SKM-1 (cell line): ENCODE measurements at regions not wholly inside any gene's neighbourhood (a gene's known extent, or its start where the extent isn't known, plus 50 kb on each side); places are given as distances from the start of the nearest gene placed in this dataset.
"Not testable (repeated sequence)": the region's sequence is repeated elsewhere in the genome, so short reads cannot be mapped to it uniquely, and the experiment has no call there.

Experiments used
- DNase-seq: peaks from one replicate; lab custom pipeline; 2025; ENCODE audit not compliant: unreplicated experiment; lab: John Stamatoyannopoulos, UW

DNA sequence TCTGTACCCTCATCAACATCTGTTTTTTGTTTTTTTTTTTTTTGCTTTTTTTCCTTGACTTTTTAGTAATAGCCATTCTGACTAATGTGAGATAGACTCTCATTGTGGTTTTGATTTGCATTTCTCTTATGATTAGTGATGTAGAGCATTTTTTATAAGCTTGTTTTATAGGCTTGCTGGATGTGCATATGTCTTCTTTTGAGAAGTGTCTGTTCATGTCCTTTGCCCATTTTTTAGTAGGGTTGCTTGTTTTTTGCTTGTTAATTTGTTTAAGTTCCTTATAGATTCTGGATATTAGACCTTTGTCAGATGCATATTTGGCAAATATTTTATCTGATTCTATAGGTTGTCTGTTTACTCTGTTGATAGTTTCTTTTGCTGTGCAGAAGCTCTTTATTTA lies 53.5 kb upstream of the FAR1 start:
- not testable (repeated sequence) for DNase-seq

DNA sequence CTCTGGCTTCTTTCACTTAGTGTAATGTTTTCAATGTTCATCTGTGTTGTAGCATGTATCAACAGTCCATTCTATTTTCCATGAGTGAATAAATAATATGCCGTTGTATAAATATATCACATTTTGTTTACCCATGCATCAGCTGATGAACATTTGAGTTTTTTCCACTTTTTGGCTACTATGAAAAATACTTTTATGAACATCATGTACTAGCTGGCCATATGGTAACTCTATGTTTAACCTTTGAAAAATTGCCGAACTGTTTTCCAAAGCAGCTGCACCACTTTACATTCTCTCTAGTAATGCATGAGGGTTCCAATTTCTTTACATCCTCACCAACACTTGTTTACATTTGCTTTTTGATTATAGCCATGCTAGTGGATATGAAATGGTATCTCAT lies 59.8 kb upstream of the FAR1 start:
- DNase-seq: no peak

DNA sequence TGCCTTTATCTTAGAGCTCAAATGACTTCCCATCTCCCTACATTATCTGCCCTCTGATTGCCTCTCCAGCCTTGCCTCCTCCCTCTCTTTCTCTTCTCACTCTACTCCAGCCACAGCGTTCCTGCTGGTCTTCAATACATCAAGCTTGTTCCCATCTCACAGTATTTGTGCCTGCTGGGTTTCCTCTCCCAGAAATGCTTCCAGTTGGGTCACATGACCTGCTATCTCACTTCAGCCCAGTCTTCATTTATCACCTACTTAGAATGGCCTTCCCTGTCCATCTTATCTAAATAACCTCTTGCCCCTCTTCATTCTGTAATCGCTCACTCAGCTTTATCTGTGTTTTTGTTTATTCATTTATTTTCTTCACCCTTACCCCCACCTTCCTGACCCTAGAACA lies 61.8 kb upstream of the FAR1 start:
- no peak for DNase-seq

DNA sequence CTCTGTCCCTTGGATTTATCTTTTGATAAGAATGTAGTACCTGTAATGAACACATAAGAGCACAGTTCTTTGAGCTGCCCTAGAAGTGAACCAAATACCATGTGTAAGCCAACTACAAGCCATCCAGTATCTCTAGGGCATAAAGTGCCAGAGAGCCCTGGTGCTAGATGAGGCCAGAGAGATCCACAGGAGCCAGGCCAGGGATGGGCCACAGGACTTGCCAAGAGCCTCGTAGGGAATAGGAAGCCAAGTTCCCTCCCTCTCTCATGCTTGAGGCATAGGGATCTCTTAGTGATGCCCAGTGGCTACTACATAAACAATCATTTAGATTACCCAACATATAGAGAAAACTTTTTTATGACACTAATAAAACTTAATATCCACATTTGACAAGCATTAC lies 64.8 kb upstream of the FAR1 start:
- DNase-seq: no peak

DNA sequence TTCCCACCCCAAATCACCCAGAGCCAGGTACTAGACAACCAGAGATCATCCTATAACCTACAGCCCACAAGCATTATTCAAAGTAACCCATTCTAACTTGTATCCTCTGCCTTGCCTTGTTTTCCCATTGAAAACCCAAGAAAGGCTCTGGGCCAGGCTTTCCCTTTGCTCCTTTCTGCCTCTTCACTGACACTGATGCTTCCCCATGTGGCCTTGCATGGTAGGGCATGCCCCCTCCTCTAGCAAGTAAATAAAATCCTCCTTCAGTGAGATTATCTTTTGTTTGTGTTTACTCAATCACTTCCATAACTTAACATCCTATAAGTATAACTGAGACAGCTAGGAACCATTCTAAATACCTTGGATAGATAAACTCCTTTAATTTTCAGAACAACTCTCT lies 65.6 kb upstream of the FAR1 start:
- DNase-seq: no peak

DNA sequence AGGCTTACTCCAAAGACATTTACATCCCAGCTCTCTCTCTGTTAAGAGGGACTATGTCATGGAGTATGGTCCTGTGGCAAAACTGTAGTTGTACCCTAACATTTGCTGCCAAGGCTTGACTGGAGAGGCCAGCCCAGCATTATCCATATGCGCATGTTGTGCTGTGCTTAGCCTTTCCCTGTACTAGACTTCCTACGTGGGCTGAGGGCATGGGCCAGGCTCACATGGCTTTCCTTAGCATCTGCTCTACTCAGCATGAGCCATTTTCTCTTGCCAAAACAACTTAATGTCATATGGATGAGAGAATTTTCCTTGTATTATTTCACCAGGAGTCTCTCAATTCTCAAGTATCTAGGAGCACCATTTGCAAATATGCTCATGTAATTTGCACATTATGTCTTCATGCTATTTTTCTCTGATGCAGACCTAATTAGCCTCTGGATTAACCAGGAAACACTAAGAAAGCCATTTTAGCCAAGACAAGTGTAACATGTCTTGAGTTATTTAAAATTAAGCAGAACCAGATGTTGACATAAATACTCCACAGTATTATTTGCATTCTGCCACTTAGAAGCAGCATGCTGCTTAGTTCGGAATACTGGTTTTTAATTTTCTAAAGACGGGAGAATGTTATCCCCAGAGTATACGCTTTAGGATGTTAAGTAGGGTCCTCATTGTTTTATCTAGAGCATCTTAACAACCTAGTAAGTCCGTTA lies 71.7 kb upstream of the FAR1 start:
- DNase-seq: no peak

DNA sequence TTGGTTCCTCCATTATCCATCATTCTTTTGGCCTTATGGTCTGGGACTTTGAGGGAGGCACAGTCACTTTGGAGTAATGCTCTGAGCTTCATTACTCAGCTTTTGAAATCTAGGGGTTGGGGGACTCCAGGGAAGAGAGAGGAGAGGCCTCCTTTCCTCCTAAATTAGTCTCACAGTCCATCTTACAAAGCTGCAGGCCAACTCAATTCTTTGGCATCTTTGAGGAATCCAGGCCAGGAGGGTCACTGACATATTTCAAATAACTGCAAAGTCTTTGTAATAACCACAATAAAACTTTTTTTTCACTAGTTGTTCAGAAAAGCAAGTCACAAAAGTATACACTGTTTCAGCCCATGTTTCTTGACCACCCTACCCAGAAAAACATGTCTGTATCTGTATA lies 73.3 kb upstream of the FAR1 start:
- no peak for DNase-seq

DNA sequence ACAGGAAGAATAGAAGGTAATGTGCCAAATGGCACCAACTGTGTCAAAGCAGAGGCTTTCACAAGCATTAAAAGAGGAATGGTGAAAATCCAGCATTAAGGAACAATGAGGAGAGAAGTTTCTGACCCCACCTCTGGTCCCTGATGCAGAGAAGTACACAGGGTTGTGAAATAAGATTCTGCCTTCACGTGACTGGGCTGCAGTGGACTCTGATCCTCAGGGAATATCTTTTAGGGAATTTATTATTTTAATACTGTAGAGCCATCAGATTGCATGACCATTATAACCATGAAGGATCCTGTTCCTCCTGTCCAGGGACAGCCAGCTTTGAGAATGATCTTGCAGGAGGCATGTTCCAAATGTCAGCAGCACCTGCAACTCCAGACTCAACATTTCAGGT lies 74.4 kb upstream of the FAR1 start:
- no peak for DNase-seq

DNA sequence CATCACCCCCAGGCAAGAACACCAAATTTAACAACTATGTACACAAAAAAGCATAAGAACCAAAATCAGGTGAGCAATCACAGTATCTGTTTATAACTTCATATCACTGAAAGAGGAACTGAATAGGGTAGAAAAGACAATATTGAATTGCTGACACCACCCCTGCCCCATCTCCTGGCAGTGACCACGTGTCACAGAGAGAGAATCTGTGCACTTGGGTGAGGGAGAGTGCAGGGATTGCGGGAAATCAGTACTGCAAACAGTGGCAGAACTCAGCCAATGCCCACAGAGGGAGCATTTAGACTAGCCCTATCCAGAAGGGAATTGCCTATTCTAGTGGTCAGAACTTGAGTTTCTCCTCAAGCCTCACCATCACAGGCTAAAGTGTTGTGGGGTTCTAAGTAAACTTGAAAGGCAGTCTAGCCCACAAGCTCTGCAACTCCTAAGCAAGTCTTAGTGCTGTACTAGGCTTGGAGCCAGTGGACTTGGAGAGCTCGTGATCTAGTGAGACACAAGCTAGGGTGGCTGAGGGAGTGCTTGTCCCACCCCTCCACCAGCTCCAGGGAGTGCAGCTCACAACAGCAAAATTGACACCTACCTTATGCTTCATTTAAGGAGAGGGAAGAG lies 82.8 kb upstream of the PTH start:
- DNase-seq: no peak

DNA sequence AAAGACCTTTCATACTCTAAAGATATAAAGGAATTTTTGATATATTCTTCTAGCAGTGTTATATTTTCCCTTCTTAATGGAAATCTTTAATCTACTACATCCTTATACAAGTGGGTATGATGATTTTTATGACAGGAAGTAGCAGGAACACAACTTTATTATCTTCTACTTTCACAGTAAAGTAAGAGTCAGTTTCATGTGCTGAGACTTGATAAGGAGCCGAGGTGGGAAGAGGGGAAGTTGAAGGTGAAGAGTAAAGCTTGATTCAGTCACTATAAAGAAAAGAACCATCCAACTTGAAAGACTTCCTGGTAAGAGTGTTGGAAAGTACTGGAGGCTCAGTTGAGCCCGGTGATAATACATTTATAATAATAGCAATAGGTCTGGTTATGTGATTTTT lies 82.1 kb upstream of the PTH start:
- DNase-seq: no peak

DNA sequence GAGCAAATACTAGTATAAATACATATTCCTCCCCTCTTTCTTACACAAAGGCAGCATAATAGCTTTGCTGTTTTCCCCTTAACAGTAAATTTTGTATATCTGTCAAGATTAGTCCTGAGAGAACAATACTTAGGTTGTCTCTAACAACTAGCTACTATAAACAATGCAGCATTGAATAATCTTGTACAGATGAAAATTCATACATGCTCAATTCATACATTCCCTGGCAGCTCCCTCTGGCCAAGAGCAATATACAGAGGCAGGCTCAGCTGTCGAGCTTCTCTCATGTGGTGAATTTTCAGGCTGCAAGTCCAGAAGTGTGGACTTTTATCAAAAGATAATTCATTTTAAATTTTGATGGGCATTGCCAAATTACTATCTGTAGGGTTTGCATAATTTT lies 81.2 kb upstream of the PTH start:
- DNase-seq: no peak

DNA sequence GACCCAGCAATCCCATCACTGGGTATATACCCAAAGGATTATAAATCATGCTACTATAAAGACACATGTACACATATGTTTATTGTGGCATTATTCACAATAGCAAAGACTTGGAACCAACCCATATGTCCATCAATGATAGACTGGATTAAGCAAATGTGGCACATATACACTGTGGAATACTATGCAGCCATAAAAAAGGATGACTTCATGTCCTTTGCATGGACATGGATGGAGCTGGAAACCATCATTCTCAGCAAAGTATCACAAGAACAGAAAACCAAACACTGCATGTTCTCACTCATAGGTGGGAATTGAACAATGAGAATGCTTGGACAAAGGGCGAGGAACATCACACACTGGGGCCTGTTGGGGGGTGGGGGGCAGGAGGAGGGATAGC lies 79.6 kb upstream of the PTH start:
- DNase-seq: not testable (repeated sequence)

DNA sequence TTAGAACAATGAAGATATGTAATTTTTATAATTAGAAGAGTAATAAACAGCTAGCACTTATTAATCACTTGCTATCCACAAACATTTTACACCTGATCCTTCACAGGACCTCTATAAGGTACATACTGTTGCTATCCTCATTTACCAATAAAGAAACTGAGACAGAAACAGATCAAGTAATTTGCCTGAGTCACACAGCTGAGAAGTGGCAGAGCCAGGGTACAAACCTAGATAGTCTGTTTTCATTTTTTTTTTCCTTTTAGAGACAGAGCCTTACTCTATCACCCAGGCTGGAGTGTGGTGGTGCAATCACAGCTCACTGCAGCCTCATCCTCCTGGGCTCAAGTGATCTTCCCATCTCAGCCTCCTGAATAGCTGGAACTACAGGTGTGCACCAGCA lies 71.8 kb upstream of the PTH start:
- DNase-seq: no peak

DNA sequence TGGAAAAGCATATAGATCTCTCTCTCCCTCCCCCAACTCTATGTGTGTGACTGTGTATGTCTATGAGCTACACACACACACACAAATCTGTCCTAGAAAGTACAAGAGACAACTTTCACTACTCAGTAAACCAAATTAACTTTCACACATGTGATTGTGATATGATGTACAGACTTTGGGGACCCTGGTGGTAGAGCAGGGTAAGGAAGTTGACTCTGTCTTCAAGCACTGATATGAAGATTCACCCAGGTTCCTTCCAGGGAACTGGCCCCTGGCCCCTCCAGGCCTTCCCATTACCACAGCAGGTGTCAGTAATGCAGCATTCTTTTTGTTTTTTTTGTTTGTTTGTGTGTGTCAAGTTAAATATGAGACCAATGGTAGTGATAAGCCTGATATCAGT lies 66.1 kb upstream of the PTH start:
- no peak for DNase-seq

DNA sequence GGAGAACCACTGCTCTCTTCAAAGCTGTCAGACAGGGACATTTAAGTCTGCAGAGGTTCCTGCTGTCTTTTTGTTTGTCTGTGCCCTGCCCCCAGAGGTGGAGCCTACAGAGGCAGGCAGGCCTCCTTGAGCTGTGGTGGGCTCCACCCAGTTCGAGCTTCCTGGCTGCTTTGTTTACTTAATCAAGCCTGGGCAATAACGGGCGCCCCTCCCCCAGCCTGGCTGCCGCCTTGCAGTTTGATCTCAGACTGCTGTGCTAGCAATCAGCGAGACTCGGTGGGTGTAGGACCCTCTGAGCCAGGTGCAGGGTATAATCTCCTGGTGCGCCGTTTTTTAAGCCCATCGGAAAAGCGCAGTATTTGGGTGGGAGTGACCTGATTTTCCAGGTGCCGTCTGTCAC lies 64.5 kb upstream of the PTH start:
- not testable (repeated sequence) for DNase-seq

DNA sequence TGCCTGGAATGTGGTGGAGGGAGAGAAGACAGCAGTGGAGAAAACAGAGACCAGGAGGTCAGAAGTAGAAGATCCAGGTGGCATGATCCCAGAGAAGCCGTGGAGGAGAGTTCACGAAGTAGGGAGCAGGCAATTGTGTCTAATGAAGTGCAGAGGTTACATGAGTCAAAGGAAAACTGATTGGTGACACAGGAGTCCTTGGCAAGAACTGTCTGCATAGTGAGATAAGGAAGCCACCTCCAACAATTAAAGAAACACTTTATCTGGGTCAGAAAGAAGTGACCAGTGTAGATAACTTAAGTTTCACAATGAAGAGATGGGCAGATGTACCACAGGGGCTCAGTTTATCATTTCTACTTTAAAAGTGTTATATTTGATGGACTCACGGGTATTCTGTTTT lies 57.0 kb upstream of the PTH start:
- DNase-seq: no peak

DNA sequence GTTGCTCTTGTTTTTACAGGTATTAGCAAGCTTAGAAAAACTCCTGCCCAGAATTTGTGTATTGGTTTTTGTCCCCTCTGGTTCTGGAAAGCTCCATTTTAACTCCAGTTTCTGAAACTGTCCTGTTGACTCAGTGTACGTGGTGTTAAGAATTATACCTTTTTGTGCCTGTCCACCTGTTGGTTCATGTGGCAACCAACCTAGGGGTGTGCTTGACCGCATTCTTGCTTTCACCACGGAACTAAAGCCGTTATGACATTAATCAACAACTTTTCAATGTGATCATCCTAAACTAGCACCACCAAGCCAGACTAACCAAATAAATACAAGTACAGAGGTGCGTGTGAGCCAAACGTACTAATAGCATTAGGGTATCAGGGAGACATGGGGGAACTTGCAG lies 56.0 kb upstream of the PTH start:
- no peak for DNase-seq

DNA sequence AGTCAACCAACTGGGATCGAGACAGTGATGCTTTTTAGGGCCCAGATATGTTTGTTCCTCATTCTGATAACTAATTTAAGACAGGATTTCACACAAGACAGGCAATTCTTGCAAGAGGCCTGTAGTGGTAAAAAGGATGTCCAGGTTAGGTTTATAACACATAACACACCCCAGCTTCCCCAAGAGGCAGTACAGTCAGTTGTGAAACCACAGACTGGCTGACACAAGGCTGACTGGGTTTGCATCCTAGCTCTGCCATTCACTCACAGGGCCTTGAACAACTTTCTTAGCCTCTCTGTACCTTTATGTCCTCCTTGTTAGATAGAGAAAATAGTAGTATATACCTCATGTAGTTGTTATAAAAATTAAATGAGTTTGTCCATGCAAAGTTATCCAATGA lies 55.0 kb upstream of the PTH start:
- peak; percentile 55 for DNase-seq

DNA sequence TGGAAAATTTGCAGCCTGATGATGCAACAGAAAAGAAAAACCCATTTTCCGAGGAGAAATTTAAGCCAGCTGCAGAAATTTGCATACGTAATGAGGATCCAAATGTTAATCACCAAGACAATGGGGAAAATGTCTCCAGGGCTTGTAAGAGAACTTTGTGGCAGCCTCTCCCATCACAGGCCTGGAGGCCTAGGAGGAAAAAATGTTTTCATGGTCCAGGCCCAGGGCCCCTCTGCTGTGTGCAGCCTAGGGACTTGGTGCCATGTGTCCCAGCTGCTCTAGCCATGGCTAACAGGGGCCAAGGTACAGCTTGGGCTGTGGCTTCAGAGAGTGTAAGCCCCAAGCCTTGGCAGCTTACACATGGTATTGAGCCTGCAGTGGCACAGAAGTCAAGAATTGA lies 50.3 kb upstream of the PTH start:
- DNase-seq: not testable (repeated sequence)
